Activated B cell treated with CpG ODN at 0.5 μM for 24 hours (primary cell): ENCODE measurements at regions not wholly inside any gene's neighbourhood (a gene's known extent, or its start where the extent isn't known, plus 50 kb on each side); places are given as distances from the start of the nearest gene placed in this dataset.

Experiments used
- ATAC-seq: fragments of 200-7000 bp; cut with Tn5 transposase; one replicate; pipeline ENCODE4 v1.10.0; 2021; ENCODE audit warnings: low read depth, mild to moderate bottlenecking, moderate library complexity
- CTCF ChIA-PET: fragments of 350-600 bp; sonication (Branson Sonifier 250); formaldehyde crosslinking; loops from one replicate; lab custom pipeline; 2021; ENCODE audit warnings: antibody characterized with exemption; lab: Charles Lee
- POLR2A ChIA-PET: fragments of 350-600 bp; sonication (Branson Sonifier 250); formaldehyde crosslinking; loops from one replicate; lab custom pipeline; 2021; ENCODE audit warnings: antibody characterized with exemption; lab: Charles Lee
- DNase-seq: peaks from one replicate; pipeline ENCODE4 v3.0.0; 2022
- H3K27ac Mint-ChIP-seq: one replicate; pipeline ENCODE4 v1.8.0; 2020; ENCODE audit warnings: mixed read lengths
- H3K27me3 Mint-ChIP-seq: one replicate; pipeline ENCODE4 v1.8.0; 2021; ENCODE audit warnings: mixed read lengths
- H3K36me3 Mint-ChIP-seq: one replicate; pipeline ENCODE4 v1.8.0; 2021; ENCODE audit warnings: low read depth, mixed read lengths
- H3K4me1 Mint-ChIP-seq: one replicate; pipeline ENCODE4 v1.8.0; 2021; ENCODE audit warnings: mixed read lengths
- H3K4me3 Mint-ChIP-seq: one replicate; pipeline ENCODE4 v1.8.0; 2020; ENCODE audit warnings: mild to moderate bottlenecking, mixed read lengths
- H3K9me3 Mint-ChIP-seq: one replicate; pipeline ENCODE4 v1.8.0; 2020; ENCODE audit warnings: mixed read lengths
- CTCF ChIP-seq: fragments of 200-600 bp; IDR thresholded peaks from one replicate; pipeline ENCODE4 v1.8.0; 2022; ENCODE audit warnings: antibody characterized with exemption, mild to moderate bottlenecking
- intact Hi-C: fragments of 100-400 bp; cut with micrococcal nuclease; formaldehyde crosslinking; loops from one replicate; pipeline ENCODE4 v1.15.1; 2024

- ATAC-seq, result no peak
- ChIA-PET POLR2A (no interaction called here), CTCF (no interaction called here)
- intact Hi-C loops, result no loop called here
- DNase-seq, result no peak
- Mint-ChIP-seq H3K9me3 (no peaks in the 10 kb centered on the region), H3K4me3 (no peak overlapping the region), H3K4me1 (no peaks in the 10 kb centered on the region), H3K27me3 (peaks cover under 1% of the 10 kb centered on the region), H3K36me3 (no peaks in the 10 kb centered on the region), H3K27ac (no peak overlapping the region)
- no peak for TF ChIP-seq CTCF
These were observed 276.2 kb downstream of the SYK start for GRCh38 chr9:91077624-91078368.

- peaks cover 1% of the 10 kb centered on the region for H3K27me3 Mint-ChIP-seq
- no peaks in the 10 kb centered on the region for H3K4me1 Mint-ChIP-seq
- H3K4me3 Mint-ChIP-seq, result no peak overlapping the region
- H3K36me3 Mint-ChIP-seq, result no peaks in the 10 kb centered on the region
- ChIA-PET CTCF (no interaction called here), POLR2A (no interaction called here)
- H3K9me3 Mint-ChIP-seq, result no peaks in the 10 kb centered on the region
- no peak for TF ChIP-seq CTCF
- no peak overlapping the region for H3K27ac Mint-ChIP-seq
- ATAC-seq (no peak), DNase-seq (no peak)
- intact Hi-C loops, result no loop called here
These were observed 276.7 kb downstream of the SYK start for GRCh38 chr9:91078369-91078695.

- intact Hi-C loops, result no loop called here
- no peak for TF ChIP-seq CTCF
- Mint-ChIP-seq H3K36me3 (no peaks in the 10 kb centered on the region), H3K27me3 (peaks cover 1% of the 10 kb centered on the region), H3K27ac (no peak overlapping the region), H3K4me3 (no peak overlapping the region), H3K4me1 (no peaks in the 10 kb centered on the region), H3K9me3 (no peaks in the 10 kb centered on the region)
- DNase-seq, result no peak
- ATAC-seq, result no peak
- CTCF ChIA-PET, result no interaction called here
- POLR2A ChIA-PET, result no interaction called here
These were observed 279.0 kb downstream of the AUH start for GRCh38 chr9:91082731-91083130.

- ChIA-PET POLR2A (no interaction called here), CTCF (no interaction called here)
- Mint-ChIP-seq H3K9me3 (no peaks in the 10 kb centered on the region), H3K4me1 (no peaks in the 10 kb centered on the region), H3K36me3 (no peaks in the 10 kb centered on the region), H3K27me3 (peaks cover 1% of the 10 kb centered on the region), H3K4me3 (no peak overlapping the region), H3K27ac (no peak overlapping the region)
- TF ChIP-seq CTCF, result no peak
- intact Hi-C loops, result loop anchor here (5.0 kb wide), 1 partner anchor 642 kb away; no protein-coding TSS in a partner anchor
- ATAC-seq, result no peak
- DNase-seq, result no peak
These were observed 276.7 kb downstream of the AUH start for GRCh38 chr9:91084896-91085516.

- Mint-ChIP-seq H3K27ac (no peak overlapping the region), H3K4me3 (no peak overlapping the region), H3K4me1 (no peaks in the 10 kb centered on the region), H3K9me3 (no peaks in the 10 kb centered on the region), H3K36me3 (no peaks in the 10 kb centered on the region), H3K27me3 (peaks cover 1% of the 10 kb centered on the region)
- ChIA-PET POLR2A (no interaction called here), CTCF (no interaction called here)
- intact Hi-C loops, result loop anchor here (5.0 kb wide), 1 partner anchor 642 kb away; no protein-coding TSS in a partner anchor
- TF ChIP-seq CTCF, result no peak
- ATAC-seq, result no peak
- DNase-seq, result no peak
These were observed 276.0 kb downstream of the AUH start for GRCh38 chr9:91085517-91086291.
